ENCODE measurements at regions not wholly inside any gene's neighbourhood (a gene's known extent, or its start where the extent isn't known, plus 50 kb on each side); places are given as distances from the start of the nearest gene placed in this dataset.

GRCh38 chr9:31847963-31848362 lies 536.5 kb upstream of the ACO1 start:
- no peak for TF ChIP-seq DZIP1 (CRISPR knock-in tag; IDR thresholded peaks at IDR 0.05)
- TF ChIP-seq DBP (CRISPR knock-in tag; IDR thresholded peaks at IDR 0.05; ENCODE audit: not compliant biosample characterization), result no peak
- no peak for TF ChIP-seq ZBED4 (CRISPR knock-in tag; IDR thresholded peaks at IDR 0.05; ENCODE audit: borderline replicate concordance)
- no peak for TF ChIP-seq THRA (CRISPR knock-in tag; IDR thresholded peaks at IDR 0.05; ENCODE audit: borderline replicate concordance)
- TF ChIP-seq ZNF274 (CRISPR knock-in tag; IDR thresholded peaks at IDR 0.05), result no peak
- TF ChIP-seq MXD1 (CRISPR knock-in tag; IDR thresholded peaks at IDR 0.05), result no peak
- TF ChIP-seq CTCF (CRISPR knock-in tag; IDR thresholded peaks at IDR 0.05), result no peak
- TF ChIP-seq SP2 (CRISPR knock-in tag; IDR thresholded peaks at IDR 0.05), result no peak
- no peak for TF ChIP-seq ETS1 (CRISPR knock-in tag; IDR thresholded peaks at IDR 0.05)
- no peak for TF ChIP-seq ZNF281 (CRISPR knock-in tag; IDR thresholded peaks at IDR 0.05; ENCODE audit: borderline replicate concordance)
- no peak for TF ChIP-seq ZFP36L1 (CRISPR knock-in tag; IDR thresholded peaks at IDR 0.05)
- no peak for TF ChIP-seq FOSL1 (CRISPR knock-in tag; IDR thresholded peaks at IDR 0.05; ENCODE audit: borderline replicate concordance)
- TF ChIP-seq SMC3 (IDR thresholded peaks at IDR 0.05; ENCODE audit: low read length), result no peak
